GM18517 (cell line): ENCODE measurements at regions not wholly inside any gene's neighbourhood (a gene's known extent, or its start where the extent isn't known, plus 50 kb on each side); places are given as distances from the start of the nearest gene placed in this dataset.

Source experiments
- ATAC-seq: cut with Tn5 transposase; IDR thresholded peaks from one replicate; pipeline ENCODE4 v1.9.1; 2021; ENCODE audit warnings: mild to moderate bottlenecking, moderate library complexity; ENCODE audit not compliant: unreplicated experiment

DNA sequence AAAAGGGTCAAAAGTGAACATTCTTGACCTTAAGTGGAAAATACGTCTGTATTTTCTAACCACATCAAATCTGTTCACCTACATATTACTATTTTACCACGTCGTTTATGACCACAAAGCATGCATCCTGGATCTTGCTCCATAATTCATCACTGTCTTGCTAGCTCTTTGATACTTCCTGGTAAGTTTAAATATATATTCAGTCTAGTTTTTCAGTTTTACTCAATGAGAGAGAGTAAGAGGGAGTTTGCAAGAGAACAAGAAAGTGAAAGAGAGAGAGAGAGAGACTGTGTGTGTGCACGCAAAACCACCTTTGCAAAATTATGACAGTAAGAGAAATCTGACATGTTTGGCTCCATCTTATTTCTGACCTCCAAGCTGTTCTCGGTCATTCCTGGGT, 173.7 kb upstream of the GALNTL6 start:
- peak; percentile 97 for ATAC-seq

DNA sequence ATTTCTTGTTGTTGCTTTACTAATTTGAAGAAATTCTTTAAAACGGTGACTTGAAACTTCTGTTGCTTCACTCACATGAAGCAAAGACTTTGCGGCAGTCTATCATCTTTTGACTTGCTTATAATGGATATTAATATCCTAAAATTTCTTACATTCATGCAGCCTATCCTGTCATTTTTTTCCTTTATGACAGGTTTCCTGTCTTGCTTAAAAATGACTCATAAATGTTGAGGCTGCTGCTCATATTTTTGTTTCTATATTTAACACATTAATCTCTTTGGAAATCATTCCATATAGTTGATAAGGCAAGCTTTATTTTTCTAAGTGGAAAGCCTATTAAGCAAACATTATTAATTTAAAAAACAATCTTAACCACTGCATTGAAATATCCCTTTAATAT, 176.6 kb upstream of the GALNTL6 start:
- no peak for ATAC-seq

DNA sequence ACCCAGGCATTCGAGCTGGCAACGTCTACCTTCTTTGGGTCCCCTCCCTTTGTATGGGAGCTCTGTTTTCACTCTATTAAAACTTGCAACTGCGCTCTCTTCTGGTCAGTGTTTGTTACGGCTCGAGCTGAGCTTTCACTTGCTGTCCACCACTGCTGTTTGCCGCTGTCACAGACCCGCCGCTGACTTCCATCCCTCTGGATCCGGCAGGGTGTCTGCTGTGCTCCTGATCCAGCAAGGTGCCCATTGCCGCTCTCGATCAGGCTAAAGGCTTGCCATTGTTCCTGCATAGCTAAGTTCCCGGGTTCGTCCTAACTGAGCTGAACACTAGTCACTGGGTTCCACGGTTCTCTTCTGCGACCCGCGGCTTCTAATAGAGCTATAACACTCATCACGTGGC, 183.5 kb upstream of the GALNTL6 start:
- no peak for ATAC-seq

DNA sequence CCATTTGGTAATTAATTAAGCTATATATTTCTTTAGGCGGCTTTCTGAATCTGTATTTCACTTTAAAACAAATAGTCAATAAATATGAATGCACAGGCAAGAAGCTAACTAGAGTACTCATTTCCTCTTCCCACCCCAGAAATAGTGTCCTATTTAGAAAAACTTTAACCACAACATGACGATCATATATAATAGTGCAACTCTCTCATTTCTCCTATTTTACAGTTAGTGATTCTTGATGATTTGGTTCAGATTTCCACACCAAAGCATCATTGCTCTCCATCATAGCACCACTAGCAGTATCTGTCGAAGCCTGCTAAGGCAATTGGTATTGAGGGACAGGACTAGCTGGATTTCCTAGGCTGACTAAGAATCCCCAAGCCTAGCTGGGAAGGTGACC, 184.0 kb upstream of the GALNTL6 start:
- ATAC-seq = peak; percentile 99

DNA sequence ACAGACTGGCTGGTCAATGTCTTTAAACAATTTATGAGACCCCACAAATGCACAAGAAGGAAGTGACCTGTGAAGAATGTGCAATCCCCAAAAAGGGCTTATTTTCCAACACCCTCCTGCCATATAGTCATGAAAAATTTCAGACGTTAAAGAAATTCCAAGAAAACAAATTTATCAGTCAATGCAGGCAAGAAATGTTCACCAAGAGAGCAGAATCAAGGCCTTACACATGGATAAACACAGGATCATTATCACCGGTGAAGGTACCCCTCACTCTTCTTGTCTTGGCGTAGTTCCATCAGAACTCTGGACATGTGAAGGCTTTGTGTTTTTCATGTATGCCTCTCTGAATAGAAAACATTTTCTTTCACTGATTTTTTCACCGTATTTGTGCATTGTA, 186.7 kb upstream of the GALNTL6 start:
- ATAC-seq = no peak

DNA sequence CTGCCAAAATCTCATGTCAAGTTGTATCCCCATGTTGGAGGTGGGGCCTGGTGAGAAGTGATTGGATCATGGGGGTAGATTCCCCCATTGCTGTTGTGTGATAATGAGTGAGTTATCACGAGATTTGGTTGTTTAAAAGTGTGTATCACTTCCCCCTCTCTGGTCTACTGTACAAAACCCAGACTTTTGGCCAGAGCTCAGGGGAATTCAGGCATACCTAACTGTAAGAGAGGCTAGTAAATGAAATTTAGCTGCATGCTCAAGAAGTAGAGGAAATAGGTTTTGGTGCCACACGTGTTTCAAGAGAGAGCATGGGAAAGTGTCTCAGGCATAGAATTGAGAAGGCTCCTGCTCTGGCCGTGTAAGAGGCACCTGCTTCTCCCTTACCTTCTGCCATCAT, 190.5 kb upstream of the GALNTL6 start:
- no peak for ATAC-seq

DNA sequence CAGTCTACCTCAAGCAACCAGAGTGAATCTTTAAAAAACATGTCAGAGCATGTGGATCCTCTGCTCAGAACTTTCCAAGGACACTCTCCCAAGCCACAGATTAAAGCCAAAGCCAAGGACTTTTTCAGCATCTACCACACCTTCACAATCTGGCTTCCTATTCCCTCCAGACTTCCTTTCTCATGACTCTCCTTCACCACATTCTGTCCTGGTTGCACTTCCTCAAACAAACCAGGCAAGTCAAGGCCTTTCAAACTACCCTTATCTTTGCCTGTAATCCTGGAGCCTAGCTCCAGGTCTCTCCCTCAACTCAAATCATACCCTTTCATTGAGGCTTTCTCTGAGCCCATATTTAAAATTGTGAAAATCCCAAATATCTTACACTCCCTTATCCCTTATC, 191.6 kb upstream of the GALNTL6 start:
- no peak for ATAC-seq

DNA sequence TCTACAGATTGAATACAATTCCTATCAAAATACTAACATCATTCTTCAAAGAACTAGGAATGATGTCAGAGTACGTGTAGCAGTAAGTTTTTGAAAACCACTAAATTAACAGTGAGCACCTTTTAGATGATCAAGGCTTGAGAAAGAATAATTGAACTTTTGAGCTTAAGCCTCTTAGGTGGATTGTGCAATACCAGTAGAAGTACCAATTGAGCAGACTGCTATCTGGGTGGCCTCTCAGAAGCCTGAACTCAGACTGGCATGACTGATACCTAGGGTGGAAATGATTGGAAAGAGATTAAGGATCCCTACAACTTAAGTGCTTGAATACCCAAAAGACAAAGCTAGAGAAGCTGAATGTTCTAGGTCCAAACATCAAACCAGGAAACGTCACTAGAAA, 200.3 kb upstream of the GALNTL6 start:
- no peak for ATAC-seq

DNA sequence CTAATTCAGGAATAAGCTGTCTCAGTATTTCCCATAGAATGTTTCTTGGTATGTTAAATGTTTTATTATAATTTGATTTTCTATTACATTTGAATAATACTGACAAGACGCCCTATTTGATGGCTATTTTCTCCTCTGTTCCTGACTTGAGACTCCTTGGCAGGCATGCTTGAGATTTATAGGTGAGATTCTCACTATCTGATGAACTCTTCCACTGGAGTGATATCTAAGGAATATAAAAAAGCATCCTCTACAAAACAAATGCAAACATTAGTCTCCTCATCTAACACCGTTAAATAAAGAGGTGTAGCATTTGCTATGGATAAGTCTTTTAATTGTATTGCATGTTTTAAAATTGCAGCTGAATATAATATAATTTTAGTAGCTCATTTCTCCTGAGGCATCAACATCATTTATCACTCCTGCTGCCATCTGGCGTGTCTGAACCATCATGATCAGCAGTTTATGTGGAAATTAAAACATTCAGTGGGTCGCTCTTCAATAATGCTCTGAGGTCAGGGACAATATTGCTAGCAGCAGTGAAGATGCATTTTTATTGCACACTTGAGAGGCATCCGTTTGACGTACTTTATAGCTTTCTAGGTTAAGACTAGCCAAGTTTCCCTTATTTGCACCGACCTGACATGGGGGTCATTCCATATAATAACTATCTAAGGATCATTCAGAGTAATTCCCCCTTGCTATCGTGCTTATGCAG, 210.4 kb upstream of the GALNTL6 start:
- ATAC-seq = no peak

DNA sequence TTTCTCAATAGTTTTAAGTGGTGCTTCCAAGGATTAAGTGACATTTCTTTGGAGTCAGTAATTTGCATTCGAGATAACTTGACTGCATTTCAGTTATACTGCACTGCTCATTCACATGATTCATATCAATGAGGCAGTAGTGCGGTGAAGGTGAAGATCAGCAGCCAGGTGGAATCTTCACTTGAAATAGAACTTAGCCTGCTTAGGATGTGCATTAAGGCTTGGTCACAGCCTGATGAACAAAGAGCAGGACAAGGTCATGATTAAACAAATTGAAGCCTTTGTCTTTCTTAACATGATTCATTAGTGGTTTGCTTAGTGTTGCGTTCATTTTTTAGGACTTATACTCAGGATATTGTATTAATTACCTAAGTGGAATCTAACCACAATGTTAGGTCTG, 212.1 kb upstream of the GALNTL6 start:
- ATAC-seq = no peak

DNA sequence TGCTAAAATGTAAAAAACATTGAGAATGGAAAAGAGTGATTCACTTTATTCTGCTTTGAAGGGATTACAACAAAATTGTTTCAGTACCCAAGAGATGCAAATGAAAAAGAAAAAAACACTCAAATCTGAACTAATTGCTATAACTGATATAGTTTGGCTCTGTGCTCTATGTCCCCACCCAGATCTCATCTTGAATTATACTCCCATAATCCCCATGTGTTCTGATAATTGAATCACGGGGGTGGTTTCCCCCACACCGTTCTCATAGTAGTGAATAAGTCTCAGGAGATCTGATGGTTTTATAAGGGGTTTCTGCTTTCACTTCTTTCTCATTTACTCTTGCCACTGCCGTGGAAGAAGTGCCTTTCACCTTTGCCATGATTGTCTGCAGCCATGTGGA, 213.6 kb upstream of the GALNTL6 start:
- no peak for ATAC-seq

DNA sequence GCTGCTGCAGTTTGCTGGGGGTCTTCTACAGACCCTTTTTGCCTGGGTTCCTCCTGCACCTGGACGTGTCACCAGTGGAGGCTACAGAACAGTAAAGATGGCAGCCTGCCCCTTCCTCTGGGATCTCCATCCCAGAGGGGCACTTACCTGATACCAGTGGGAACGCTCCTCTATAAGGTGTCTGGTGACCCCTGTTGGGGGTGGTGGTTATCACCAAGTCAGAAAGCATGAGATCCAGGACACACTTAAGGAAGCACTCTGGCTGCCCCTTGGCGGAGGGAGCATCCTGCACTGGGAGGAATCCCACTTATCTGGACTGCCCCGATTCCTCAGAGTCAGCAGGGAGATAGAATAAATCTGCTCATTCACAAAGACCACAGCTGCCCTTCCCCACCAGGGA, 218.9 kb upstream of the GALNTL6 start:
- no peak for ATAC-seq

DNA sequence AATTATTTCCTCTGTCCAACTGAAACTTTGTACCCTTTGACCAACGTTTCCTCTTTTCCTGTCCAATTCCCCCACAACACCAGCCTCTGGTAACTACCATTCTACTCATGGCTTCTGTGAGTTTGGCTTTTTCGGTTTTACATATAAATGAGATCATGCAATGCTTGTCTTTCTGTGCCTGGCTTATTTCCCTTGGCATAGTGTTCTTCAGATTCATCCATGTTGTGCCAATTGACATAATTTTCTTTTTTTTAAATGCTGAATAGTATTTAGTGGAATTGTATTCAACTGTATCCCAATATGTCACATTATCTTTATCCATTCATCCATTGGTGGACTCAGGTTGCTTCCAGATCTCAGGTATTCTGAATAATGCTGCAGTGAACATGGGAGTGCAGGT, 222.5 kb upstream of the GALNTL6 start:
- no peak for ATAC-seq

DNA sequence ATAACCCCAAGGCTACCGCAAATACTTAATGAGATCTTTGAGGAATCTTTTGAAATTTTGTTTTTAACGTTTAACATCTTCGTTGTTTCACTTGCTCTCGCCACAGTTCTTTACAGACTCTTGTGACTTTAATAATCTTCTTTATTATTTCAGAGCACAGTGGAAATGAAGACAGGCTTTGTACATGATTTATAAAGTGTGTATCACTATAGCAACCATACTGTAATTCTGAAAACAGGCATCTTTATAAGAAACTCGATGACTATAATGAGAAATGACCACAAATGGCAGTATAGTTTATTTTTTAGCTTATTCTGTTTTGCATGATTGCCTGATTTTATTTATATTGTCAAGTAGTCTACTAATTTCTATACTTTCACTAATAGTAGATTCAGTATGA, 224.4 kb upstream of the GALNTL6 start:
- no peak for ATAC-seq

DNA sequence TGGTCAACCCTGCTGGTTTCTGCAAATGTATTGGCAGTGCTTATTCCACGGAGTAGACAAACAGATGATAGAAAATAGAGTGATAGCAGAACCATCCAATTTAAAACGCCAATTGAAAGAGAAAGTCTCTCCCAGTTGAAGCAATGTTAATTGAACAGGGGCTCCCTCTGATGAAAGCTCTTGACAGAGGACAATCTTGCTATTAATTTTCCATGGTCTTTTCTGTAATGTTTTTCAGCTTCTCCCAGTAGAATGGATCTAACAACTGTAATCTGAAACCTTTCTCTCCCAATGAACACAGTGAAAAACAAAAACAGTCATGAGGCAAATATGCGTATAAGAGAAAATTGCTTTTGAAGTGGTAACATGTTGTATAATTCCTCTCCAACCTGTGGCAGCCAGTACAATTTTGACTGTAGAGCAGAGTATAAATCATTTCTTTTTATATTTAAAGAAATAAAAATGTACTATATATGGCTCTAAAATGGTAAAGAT, 225.1 kb upstream of the GALNTL6 start:
- ATAC-seq = no peak

DNA sequence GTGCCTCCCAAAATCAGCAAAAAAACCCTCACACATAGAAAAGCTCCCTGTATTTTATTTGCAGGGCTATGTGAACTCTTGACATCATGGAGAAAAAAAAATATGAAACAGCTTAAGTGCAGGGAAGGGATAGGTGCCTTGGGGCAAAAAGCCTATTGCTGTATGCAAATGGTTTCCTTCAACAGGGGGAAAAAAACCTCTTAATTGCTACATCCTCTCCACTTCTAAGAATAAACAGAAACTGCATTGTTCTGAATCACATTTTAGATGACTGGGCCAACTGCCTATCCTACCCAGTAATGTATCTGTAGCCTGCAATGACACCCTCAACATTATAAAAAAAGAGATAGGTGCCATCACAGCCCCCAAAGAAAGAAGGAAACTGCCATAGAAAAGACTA, 229.4 kb upstream of the GALNTL6 start:
- no peak for ATAC-seq

DNA sequence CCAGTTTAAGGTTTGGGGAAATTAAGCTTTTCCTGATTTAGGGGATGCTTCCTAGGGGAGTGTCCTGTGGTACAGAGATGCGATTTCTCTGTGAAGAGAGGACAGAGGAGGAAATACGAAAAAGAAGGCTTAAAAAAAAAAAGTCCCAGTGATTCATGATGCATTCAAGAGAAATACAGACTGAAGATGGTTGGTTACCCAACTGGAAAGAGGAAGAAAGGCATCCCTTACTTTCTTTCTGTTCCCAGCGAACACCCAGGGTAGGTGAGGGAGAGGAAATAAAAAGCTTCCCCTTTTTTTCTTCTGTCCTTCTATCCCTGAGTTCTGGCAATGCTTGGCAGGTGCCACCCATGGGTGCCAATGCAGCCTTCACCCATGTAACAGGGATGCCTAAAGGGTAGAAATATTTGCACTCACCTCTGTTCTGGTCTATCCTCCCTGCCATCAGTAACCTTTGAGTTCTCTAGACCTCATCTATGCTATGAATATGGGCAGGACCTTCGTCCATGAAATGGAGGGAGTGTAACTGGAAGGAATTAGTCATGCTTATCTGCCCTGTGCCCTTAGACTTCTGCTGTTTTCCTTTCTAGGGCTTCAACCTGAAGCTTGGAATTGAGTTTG, 230.1 kb upstream of the GALNTL6 start:
- ATAC-seq = no peak

DNA sequence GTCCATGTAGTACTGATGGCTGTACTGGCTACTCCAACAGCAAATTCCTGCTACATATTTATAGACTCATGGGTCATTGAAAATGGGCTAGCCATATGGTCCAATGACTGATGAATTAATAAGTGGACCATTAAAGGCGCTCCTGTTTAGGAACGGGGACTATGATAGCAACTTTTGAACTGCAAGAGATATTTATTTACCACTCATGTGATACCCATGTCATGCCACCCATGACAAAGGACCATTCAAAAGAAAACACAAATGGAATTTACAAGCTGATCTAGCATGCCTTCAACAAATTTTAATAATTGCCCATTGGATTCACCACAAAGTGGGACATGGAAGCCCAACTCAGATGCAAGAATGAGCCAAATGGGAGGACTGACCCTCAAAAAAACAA, 240.0 kb upstream of the GALNTL6 start:
- no peak for ATAC-seq

DNA sequence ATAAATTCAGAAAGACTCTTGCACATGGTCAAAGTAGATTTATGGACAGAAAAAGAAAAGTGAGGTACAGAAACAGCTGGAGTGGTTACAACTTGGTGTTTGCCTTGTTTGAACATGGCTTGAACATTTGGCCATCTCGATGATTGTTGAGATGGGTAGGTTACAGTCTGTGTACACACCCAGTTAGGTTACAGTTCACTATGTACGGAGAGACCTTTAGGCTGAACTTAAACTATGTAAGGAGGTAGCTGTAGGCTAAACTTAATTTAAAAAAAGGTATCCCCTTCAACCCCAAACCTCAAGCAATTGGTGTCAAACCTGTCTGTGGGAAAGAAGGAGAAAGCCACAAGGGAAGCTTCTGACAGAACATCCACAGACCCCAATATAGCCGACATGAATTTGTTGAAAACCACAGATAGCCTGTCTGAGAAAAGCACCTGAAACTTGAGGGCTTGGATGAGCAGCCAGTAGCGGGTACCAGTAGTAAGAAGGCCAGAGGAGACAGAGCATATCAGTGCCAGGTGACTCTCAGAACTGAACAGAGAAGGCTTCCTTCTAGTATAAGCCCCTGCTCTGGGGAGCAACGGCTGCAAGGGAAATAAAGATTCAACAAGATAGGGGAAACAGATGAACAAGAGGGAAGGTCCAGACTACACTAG, 247.9 kb upstream of the GALNTL6 start:
- peak; percentile 57 for ATAC-seq

DNA sequence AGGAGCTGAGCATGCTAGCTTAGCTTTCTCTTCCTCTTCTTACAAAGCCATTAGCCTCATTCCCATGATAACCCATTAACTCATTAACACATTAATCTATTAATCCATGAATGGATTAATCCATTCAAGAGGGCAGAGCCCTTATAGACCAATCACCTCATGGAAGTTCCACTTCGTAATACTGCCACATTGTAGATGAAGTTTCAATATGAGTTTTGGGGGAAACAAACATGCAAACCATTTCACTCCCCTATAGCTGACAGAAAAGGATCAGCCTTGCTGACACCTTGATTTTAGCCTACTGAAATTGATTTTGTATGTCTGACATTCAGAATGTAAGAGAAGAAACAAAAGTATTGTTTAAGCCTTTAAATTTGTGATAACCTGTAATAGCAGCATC, 251.8 kb upstream of the GALNTL6 start:
- peak; percentile 67 for ATAC-seq

DNA sequence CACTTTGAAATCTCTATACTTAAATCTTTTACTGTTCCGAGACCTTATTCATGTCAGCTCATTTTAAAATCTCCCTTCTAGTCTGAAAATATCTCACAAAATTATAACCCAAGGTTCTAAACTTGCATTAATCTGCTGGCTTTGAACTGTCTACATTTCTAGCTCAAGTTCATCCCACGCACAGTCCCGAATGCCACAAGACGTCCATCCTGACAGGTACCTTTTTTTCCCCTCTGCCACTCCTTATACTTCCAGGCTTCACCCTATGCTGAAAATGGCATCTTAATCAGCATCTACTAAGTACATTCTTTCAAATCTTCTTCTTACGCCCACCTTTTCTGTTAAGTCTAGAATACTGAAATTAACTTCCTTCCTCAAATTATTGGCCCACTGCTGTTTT, 259.2 kb upstream of the GALNTL6 start:
- no peak for ATAC-seq

DNA sequence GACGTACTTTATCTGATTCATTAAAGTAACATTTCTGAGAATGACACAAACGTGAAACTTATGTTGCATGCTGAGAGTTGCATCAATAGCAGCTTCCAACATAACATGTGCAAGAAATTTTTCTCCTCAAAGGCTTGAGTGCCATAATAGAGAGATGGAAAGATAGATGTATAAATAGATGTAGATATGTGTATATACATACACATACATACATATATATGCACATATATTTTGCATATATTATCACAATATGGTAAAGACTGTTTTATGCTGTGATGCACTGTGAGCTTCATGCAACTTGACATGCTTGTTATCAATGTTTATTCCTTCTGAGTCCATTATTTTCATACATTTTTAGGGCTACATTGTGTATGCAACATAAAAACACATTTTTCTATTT, 270.6 kb upstream of the GALNTL6 start:
- ATAC-seq = no peak
